Karpas-422 (cell line): ENCODE measurements at regions not wholly inside any gene's neighbourhood (a gene's known extent, or its start where the extent isn't known, plus 50 kb on each side); places are given as distances from the start of the nearest gene placed in this dataset.
A peak's percentile ranks its signal among the peaks of the same experiment; 100 is the strongest.

Source experiments
- DNase-seq: peaks from one replicate; pipeline ENCODE4 v3.0.0-alpha.2; 2015
- H2AFZ ChIP-seq: fragments of 200-600 bp; sonication (generic); 2 replicates; pipeline ENCODE4 v1.6.1; 2014; ENCODE audit warnings: antibody characterized with exemption, low read length, mixed read lengths
- H3K27ac ChIP-seq: fragments of 200-600 bp; sonication (generic); 2 replicates; pipeline ENCODE4 v1.5.1; 2014; ENCODE audit warnings: mild to moderate bottlenecking, low read length, moderate library complexity
- H3K27me3 ChIP-seq: fragments of 200-600 bp; sonication (generic); 2 replicates; pipeline ENCODE4 v1.6.1; 2014; ENCODE audit warnings: low read length, mixed read lengths
- H3K36me3 ChIP-seq: fragments of 200-600 bp; sonication (generic); 2 replicates; pipeline ENCODE4 v1.6.1; 2014; ENCODE audit warnings: low read length, mixed read lengths; ENCODE audit not compliant: insufficient read depth
- H3K4me1 ChIP-seq: fragments of 200-600 bp; sonication (generic); 2 replicates; pipeline ENCODE4 v1.6.1; 2014; ENCODE audit warnings: mild to moderate bottlenecking, low read length, mixed read lengths
- H3K4me2 ChIP-seq: fragments of 200-600 bp; sonication (generic); 2 replicates; pipeline ENCODE4 v1.6.1; 2014; ENCODE audit warnings: low read length, low read depth, mild to moderate bottlenecking; ENCODE audit not compliant: poor library complexity, severe bottlenecking
- H3K4me3 ChIP-seq: fragments of 200-600 bp; sonication (generic); 2 replicates; pipeline ENCODE4 v1.5.1; 2014; ENCODE audit warnings: mild to moderate bottlenecking, antibody characterized with exemption, low read length, mixed read lengths
- H3K79me2 ChIP-seq: fragments of 200-600 bp; sonication (generic); 2 replicates; pipeline ENCODE4 v1.6.1; 2014; ENCODE audit warnings: mild to moderate bottlenecking, low read length, mixed read lengths
- H3K9ac ChIP-seq: fragments of 200-600 bp; sonication (generic); 2 replicates; pipeline ENCODE4 v1.6.0; 2014; ENCODE audit warnings: low read length
- H3K9me2 ChIP-seq: fragments of 200-600 bp; sonication (generic), shearing (Covaris generic); replicated peaks from 2 replicates; pipeline ENCODE4 v1.6.0; 2014; ENCODE audit warnings: mild to moderate bottlenecking, low read length, moderate library complexity; ENCODE audit not compliant: insufficient read depth
- H3K9me3 ChIP-seq: fragments of 300-700, 200-600 bp; sonication (generic); 2 replicates; pipeline ENCODE4 v1.6.1; 2014; ENCODE audit warnings: low read length, mixed read lengths
- H4K20me1 ChIP-seq: fragments of 200-600 bp; sonication (generic); 2 replicates; pipeline ENCODE4 v1.6.1; 2014; ENCODE audit warnings: mild to moderate bottlenecking, antibody characterized with exemption, low read length, low read depth; ENCODE audit not compliant: insufficient read depth

DNA sequence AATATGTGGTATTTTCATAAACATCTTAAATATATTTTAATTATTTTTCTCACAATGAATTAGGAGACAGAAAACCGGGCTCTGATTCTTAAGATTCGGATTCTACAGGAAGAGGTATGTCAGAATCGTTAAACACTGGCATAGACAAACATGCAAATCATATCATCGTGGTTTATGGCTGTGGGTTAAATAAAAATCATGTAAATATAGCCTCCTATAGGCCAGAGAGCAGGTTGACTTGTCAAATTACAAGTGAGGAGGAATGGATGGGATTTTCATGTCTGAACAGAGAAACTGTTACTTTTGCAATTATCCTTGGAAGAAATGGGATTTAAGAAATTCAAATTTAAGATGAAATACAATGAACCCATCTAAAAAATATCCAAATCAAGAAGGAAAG lies 74.9 kb upstream of the BCAT1 start:
- Histone ChIP-seq H3K4me3 (peak overlapping the region; percentile 38), H3K9me3 (peaks cover 12% of the 10 kb centered on the region), H2AFZ (no peak overlapping the region; the same call in 1 of the 2 replicates), H3K36me3 (no peaks in the 10 kb centered on the region; the same call in 1 of the 2 replicates), H3K27me3 (no peaks in the 10 kb centered on the region), H4K20me1 (no peaks in the 10 kb centered on the region), H3K9me2 (no peaks in the 10 kb centered on the region), H3K27ac (peak overlapping the region; percentile 94), H3K79me2 (no peaks in the 10 kb centered on the region), H3K9ac (peak overlapping the region; percentile 60), H3K4me1 (peaks cover 77% of the 10 kb centered on the region), H3K4me2 (peak overlapping the region; percentile 66)
- DNase-seq: peak; percentile 87

DNA sequence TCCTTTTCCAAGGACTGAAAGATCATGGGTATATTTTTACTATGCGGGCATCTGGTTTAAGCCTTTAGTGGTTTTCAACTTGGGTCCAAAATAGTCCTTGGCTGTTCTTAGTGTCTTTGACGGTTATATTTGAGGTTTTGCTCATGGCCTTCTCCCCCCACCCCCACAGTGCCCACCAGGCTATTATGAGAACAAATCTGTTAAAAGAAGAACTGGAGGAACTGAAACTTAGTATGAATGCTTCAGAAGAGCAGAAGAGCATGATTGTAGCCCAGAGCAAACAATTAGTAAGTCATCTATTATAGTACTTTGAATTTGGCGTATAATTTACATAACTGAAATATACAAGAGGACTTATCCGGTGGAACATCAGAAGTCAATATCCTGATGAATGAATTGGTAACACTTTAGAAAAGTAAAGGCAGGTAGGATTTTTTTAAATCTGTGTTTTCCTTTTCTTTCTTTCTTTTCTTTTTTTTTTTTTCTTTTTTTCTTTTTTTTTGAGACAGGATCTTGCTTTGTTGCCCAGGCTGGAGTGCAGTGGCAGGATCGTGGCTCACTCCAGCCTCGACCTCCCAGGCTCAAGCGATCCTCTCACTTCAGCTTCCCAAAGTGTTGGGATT lies 71.8 kb upstream of the BCAT1 start:
- peaks cover 12% of the 10 kb centered on the region for H3K9me3 ChIP-seq
- H3K4me3 ChIP-seq: peak overlapping the region; percentile 33
- no peaks in the 10 kb centered on the region for H3K9me2 ChIP-seq
- H3K27me3 ChIP-seq: no peaks in the 10 kb centered on the region
- DNase-seq: peak; percentile 95
- no peak overlapping the region for H2AFZ ChIP-seq
- H3K27ac ChIP-seq: peak overlapping the region; percentile 94
- peak overlapping the region; percentile 62 for H3K4me2 ChIP-seq
- H4K20me1 ChIP-seq: no peaks in the 10 kb centered on the region
- H3K4me1 ChIP-seq: peaks cover 84% of the 10 kb centered on the region
- no peaks in the 10 kb centered on the region for H3K79me2 ChIP-seq
- peak overlapping the region; percentile 59 for H3K9ac ChIP-seq
- H3K36me3 ChIP-seq: no peaks in the 10 kb centered on the region; the same call in 1 of the 2 replicates

GRCh38 chr12:25018146-25018545 lies 69.2 kb upstream of the BCAT1 start:
- H3K36me3 ChIP-seq: no peaks in the 10 kb centered on the region; the same call in 1 of the 2 replicates
- H3K4me2 ChIP-seq: peak overlapping the region; percentile 46
- H3K4me3 ChIP-seq: 0 out of 2 replicates have a peak overlapping the region, but pooled peaks have one; percentile 32

DNA sequence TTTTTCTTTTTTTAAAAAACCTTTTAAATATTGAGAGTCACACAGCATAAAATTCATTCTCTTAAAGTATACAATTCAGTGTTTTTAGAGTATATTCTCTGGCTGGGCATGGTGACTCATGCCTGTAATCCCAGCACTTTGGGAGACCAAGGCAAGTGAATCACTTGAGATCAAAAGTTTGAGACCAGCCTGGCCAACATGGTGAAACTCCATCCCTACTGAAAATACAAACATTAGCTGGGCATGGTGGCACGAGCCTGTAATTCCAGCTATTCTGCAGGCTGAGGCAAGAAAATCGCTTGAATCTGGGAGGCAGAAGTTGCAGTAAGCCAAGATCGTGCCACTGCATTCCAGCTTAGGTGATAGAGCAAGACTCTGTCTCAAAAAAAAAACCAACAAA lies 68.4 kb upstream of the BCAT1 start:
- H3K27me3 ChIP-seq: no peaks in the 10 kb centered on the region
- no peak overlapping the region for H3K4me3 ChIP-seq
- H3K4me2 ChIP-seq: peak overlapping the region; percentile 46
- no peaks in the 10 kb centered on the region for H3K79me2 ChIP-seq
- peaks cover 12% of the 10 kb centered on the region for H3K9me3 ChIP-seq
- no peaks in the 10 kb centered on the region; the same call in 1 of the 2 replicates for H3K36me3 ChIP-seq
- H4K20me1 ChIP-seq: no peaks in the 10 kb centered on the region
- H3K4me1 ChIP-seq: peaks cover 67% of the 10 kb centered on the region
- no peaks in the 10 kb centered on the region for H3K9me2 ChIP-seq
- peak overlapping the region; percentile 22; the same call in 1 of the 2 replicates for H3K9ac ChIP-seq
- peak overlapping the region; percentile 94 for H3K27ac ChIP-seq
- H2AFZ ChIP-seq: no peak overlapping the region
- no peak for DNase-seq

More at GRCh38 chr12:25018146-25018545, 69.2 kb upstream of the BCAT1 start:
- peak; percentile 80 for DNase-seq
- Histone ChIP-seq H3K4me1 (peaks cover 73% of the 10 kb centered on the region), H3K79me2 (no peaks in the 10 kb centered on the region), H3K9me2 (no peaks in the 10 kb centered on the region), H3K27me3 (no peaks in the 10 kb centered on the region), H3K27ac (peak overlapping the region; percentile 94), H4K20me1 (no peaks in the 10 kb centered on the region), H3K9me3 (peaks cover 12% of the 10 kb centered on the region), H2AFZ (no peak overlapping the region; the same call in 1 of the 2 replicates), H3K9ac (peak overlapping the region; percentile 22; the same call in 1 of the 2 replicates)

DNA sequence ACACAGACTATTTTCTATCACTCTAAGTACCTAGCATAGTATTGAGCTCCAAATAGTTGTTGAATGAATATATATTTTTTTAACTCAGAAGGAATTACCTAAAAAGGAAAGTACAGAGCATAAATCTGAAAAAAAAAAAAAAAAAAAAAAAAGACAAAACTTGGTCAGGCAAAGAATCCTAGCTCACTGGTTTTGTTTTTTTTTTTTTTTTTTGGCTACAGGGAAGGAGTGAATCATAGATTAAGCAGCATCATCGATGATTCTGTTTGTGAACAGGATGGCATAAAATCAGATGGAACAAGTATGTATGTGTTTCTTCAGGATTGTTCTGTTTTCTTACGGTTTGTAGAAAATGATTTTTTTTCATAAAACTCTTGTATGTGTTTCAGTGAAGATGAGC lies 66.1 kb upstream of the BCAT1 start:
- H3K27ac ChIP-seq: peak overlapping the region; percentile 36

DNA sequence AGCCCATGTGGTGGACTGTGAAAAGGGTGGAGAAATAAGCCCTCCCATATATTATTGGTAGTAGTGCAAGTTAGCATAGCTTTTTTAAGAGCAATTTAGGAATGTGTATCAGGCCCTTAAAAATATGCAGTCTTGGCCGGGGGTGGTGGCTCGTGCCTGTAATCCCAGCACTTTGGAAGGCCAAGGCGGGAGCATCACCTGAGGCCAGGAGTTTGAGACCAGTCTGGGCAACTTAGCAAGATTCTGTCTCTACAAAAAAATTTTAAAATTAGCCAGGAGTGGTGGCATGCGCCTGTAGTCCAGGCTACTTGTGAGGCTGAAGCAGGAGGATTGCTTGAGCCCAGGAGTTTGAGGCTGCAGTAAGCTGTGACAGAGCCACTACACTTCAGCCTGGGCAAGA lies 64.2 kb upstream of the BCAT1 start:
- Histone ChIP-seq H4K20me1 (no peaks in the 10 kb centered on the region), H2AFZ (0 out of 2 replicates have a peak overlapping the region, but pooled peaks have one; percentile 33), H3K27me3 (no peaks in the 10 kb centered on the region), H3K9me2 (no peaks in the 10 kb centered on the region), H3K9me3 (no peaks in the 10 kb centered on the region), H3K79me2 (no peaks in the 10 kb centered on the region), H3K4me1 (peaks cover 46% of the 10 kb centered on the region), H3K27ac (0 out of 2 replicates have a peak overlapping the region, but pooled peaks have one; percentile 17), H3K9ac (no peak overlapping the region), H3K4me2 (no peak overlapping the region), H3K4me3 (no peak overlapping the region), H3K36me3 (no peaks in the 10 kb centered on the region)
- DNase-seq: no peak

More for the DNA sequence above, 66.1 kb upstream of the BCAT1 start:
- H3K9me2 ChIP-seq: no peaks in the 10 kb centered on the region
- no peaks in the 10 kb centered on the region for H3K27me3 ChIP-seq
- H3K9me3 ChIP-seq: peaks cover 10% of the 10 kb centered on the region
- peaks cover 58% of the 10 kb centered on the region for H3K4me1 ChIP-seq
- H4K20me1 ChIP-seq: no peaks in the 10 kb centered on the region
- H3K4me3 ChIP-seq: no peak overlapping the region
- DNase-seq: no peak
- H3K4me2 ChIP-seq: peak overlapping the region; percentile 1
- H3K36me3 ChIP-seq: no peaks in the 10 kb centered on the region; the same call in 1 of the 2 replicates
- H3K9ac ChIP-seq: 0 out of 2 replicates have a peak overlapping the region, but pooled peaks have one; percentile 7
- no peaks in the 10 kb centered on the region for H3K79me2 ChIP-seq
- peak overlapping the region; percentile 52 for H2AFZ ChIP-seq

- peaks cover 39% of the 10 kb centered on the region for H3K4me1 ChIP-seq
- no peak overlapping the region for H3K4me2 ChIP-seq
Measured at GRCh38 chr12:25009496-25010092, 60.7 kb upstream of the BCAT1 start.

GRCh38 chr12:25005376-25005775 lies 56.5 kb upstream of the BCAT1 start:
- Histone ChIP-seq H3K79me2 (no peaks in the 10 kb centered on the region), H3K9me3 (no peaks in the 10 kb centered on the region), H3K4me3 (peak overlapping the region; percentile 33), H3K4me1 (peaks cover 56% of the 10 kb centered on the region), H3K9ac (peak overlapping the region; percentile 42), H3K4me2 (peak overlapping the region; percentile 70), H3K27ac (peak overlapping the region; percentile 91), H3K36me3 (no peaks in the 10 kb centered on the region), H4K20me1 (no peaks in the 10 kb centered on the region), H2AFZ (peak overlapping the region; percentile 22; the same call in 1 of the 2 replicates), H3K27me3 (no peaks in the 10 kb centered on the region), H3K9me2 (no peaks in the 10 kb centered on the region)
- DNase-seq: peak; percentile 86

More at GRCh38 chr12:25009496-25010092, 60.7 kb upstream of the BCAT1 start:
- no peak for DNase-seq
- 0 out of 2 replicates have a peak overlapping the region, but pooled peaks have one; percentile 33 for H3K27ac ChIP-seq
- no peaks in the 10 kb centered on the region for H3K36me3 ChIP-seq
- no peaks in the 10 kb centered on the region for H3K9me3 ChIP-seq
- no peaks in the 10 kb centered on the region for H3K9me2 ChIP-seq
- no peaks in the 10 kb centered on the region for H3K79me2 ChIP-seq
- H3K4me3 ChIP-seq: no peak overlapping the region
- H3K9ac ChIP-seq: no peak overlapping the region
- H2AFZ ChIP-seq: peak overlapping the region; percentile 13; the same call in 1 of the 2 replicates
- no peaks in the 10 kb centered on the region for H4K20me1 ChIP-seq
- no peaks in the 10 kb centered on the region for H3K27me3 ChIP-seq
